H9 (cell line): ENCODE measurements at regions not wholly inside any gene's neighbourhood (a gene's known extent, or its start where the extent isn't known, plus 50 kb on each side); places are given as distances from the start of the nearest gene placed in this dataset.
"Not testable (repeated sequence)": the region's sequence is repeated elsewhere in the genome, so short reads cannot be mapped to it uniquely, and the experiment has no call there.

Experiments used
- DNase-seq: peaks from one replicate; pipeline ENCODE4 v3.0.0-alpha.2; 2017
- H2AFZ ChIP-seq: one replicate; pipeline ENCODE4 v1.6.1; 2013; ENCODE audit warnings: mild to moderate bottlenecking, low read length, control low read depth, moderate library complexity
- H2AK5ac ChIP-seq: 2 replicates; pipeline ENCODE4 v1.6.1; 2013; ENCODE audit warnings: low read length, control low read depth, mixed read lengths; ENCODE audit not compliant: insufficient read length
- H2BK120ac ChIP-seq: one replicate; pipeline ENCODE4 v1.6.1; 2013; ENCODE audit warnings: low read depth, mild to moderate bottlenecking, low read length, control low read depth, inconsistent platforms; ENCODE audit not compliant: poor library complexity, severe bottlenecking
- H2BK12ac ChIP-seq: 2 replicates; pipeline ENCODE4 v1.6.1; 2013; ENCODE audit warnings: low read length, control low read depth, mixed read lengths, low read depth; ENCODE audit not compliant: insufficient read length
- H2BK15ac ChIP-seq: 2 replicates; pipeline ENCODE4 v1.6.1; 2013; ENCODE audit warnings: low read depth, low read length, control low read depth
- H2BK20ac ChIP-seq: one replicate; pipeline ENCODE4 v1.6.1; 2013; ENCODE audit warnings: low read depth, mild to moderate bottlenecking, low read length, control low read depth, inconsistent platforms; ENCODE audit not compliant: poor library complexity, severe bottlenecking
- H2BK5ac ChIP-seq: 2 replicates; pipeline ENCODE4 v1.6.1; 2013; ENCODE audit warnings: low read length, control low read depth, mixed read lengths; ENCODE audit not compliant: insufficient read length
- H3K14ac ChIP-seq: 2 replicates; pipeline ENCODE4 v1.6.1; 2013; ENCODE audit warnings: low read length, control low read depth; ENCODE audit not compliant: insufficient read depth
- H3K18ac ChIP-seq: 2 replicates; pipeline ENCODE4 v1.6.1; 2013; ENCODE audit warnings: low read depth, mild to moderate bottlenecking, mixed read lengths, low read length, control low read depth; ENCODE audit not compliant: insufficient read length
- H3K23ac ChIP-seq: 2 replicates; pipeline ENCODE4 v1.6.1; 2013; ENCODE audit warnings: low read length, control low read depth, mixed read lengths, low read depth; ENCODE audit not compliant: insufficient read length
- H3K23me2 ChIP-seq: 2 replicates; pipeline ENCODE4 v1.6.1; 2013; ENCODE audit warnings: low read depth, mild to moderate bottlenecking, mixed read lengths, low read length, control low read depth; ENCODE audit not compliant: insufficient read length, poor library complexity, severe bottlenecking
- H3K27ac ChIP-seq: 2 replicates; pipeline ENCODE4 v1.5.1; 2013; ENCODE audit warnings: low read length, control low read depth, mixed read lengths, low read depth; ENCODE audit not compliant: insufficient read length
- H3K27me3 ChIP-seq: 2 replicates; pipeline ENCODE4 v1.6.1; 2013; ENCODE audit warnings: low read length, control low read depth, inconsistent platforms; ENCODE audit not compliant: insufficient read depth
- H3K4ac ChIP-seq: 2 replicates; pipeline ENCODE4 v1.6.1; 2013; ENCODE audit warnings: low read depth, mild to moderate bottlenecking, control low read depth, inconsistent platforms, low read length, moderate library complexity
- H3K4me1 ChIP-seq: 2 replicates; pipeline ENCODE4 v1.6.1; 2013; ENCODE audit warnings: low read length, control low read depth, inconsistent platforms; ENCODE audit not compliant: insufficient read depth
- H3K4me2 ChIP-seq: 2 replicates; pipeline ENCODE4 v1.6.1; 2013; ENCODE audit warnings: low read length, control low read depth, mixed read lengths; ENCODE audit not compliant: insufficient read length, insufficient read depth
- H3K56ac ChIP-seq: 2 replicates; pipeline ENCODE4 v1.6.1; 2013; ENCODE audit warnings: low read depth, mild to moderate bottlenecking, mixed read lengths, low read length, control low read depth; ENCODE audit not compliant: insufficient read length
- H3K79me1 ChIP-seq: 2 replicates; pipeline ENCODE4 v1.6.1; 2013; ENCODE audit warnings: low read depth, mild to moderate bottlenecking, moderate library complexity, low read length, control low read depth, inconsistent platforms; ENCODE audit not compliant: insufficient read depth, poor library complexity, severe bottlenecking
- H3K79me2 ChIP-seq: 2 replicates; pipeline ENCODE4 v1.6.1; 2013; ENCODE audit warnings: low read length, control low read depth, inconsistent platforms; ENCODE audit not compliant: insufficient read depth
- H3K9ac ChIP-seq: 2 replicates; pipeline ENCODE4 v1.6.1; 2013; ENCODE audit warnings: low read length, control low read depth, mixed read lengths; ENCODE audit not compliant: insufficient read length; ENCODE audit errors: extremely low read depth
- H3K9me3 ChIP-seq: one replicate; pipeline ENCODE4 v1.6.1; 2013; ENCODE audit warnings: low read depth, low read length, inconsistent platforms; ENCODE audit not compliant: control insufficient read depth
- H3T11ph ChIP-seq: one replicate; pipeline ENCODE4 v1.6.1; 2013; ENCODE audit warnings: mild to moderate bottlenecking, low read length, control low read depth, inconsistent platforms
- H4K20me1 ChIP-seq: one replicate; pipeline ENCODE4 v1.6.1; 2013; ENCODE audit not compliant: control insufficient read depth, insufficient read length, insufficient read depth
- H4K5ac ChIP-seq: 2 replicates; pipeline ENCODE4 v1.6.1; 2013; ENCODE audit warnings: low read depth, mild to moderate bottlenecking, mixed read lengths, low read length, control low read depth; ENCODE audit not compliant: insufficient read length
- H4K8ac ChIP-seq: replicated peaks from 2 replicates; pipeline ENCODE4 v1.6.1; 2013; ENCODE audit warnings: low read length, control low read depth, mixed read lengths, low read depth; ENCODE audit not compliant: insufficient read length
- H4K91ac ChIP-seq: 2 replicates; pipeline ENCODE4 v1.6.1; 2013; ENCODE audit warnings: low read depth, mild to moderate bottlenecking, moderate library complexity, mixed read lengths, low read length, control low read depth; ENCODE audit not compliant: insufficient read length
- H3K27ac Mint-ChIP-seq, 3 experiments: 2 replicates in 2 of 3; 3 replicates in 1 of 3; pipeline ENCODE4 v1.8.0; 2020 to 2021; ENCODE audit warnings: mixed read lengths in 3 of 3, mild to moderate bottlenecking in 1 of 3, moderate library complexity in 1 of 3
- H3K27me3 Mint-ChIP-seq: 2 replicates; pipeline ENCODE4 v1.8.0; 2021; ENCODE audit warnings: low read depth, mild to moderate bottlenecking, moderate library complexity, mixed read lengths
- H3K36me3 Mint-ChIP-seq, 3 experiments: 2 replicates in 2 of 3; 3 replicates in 1 of 3; pipeline ENCODE4 v1.8.0; 2020 to 2021; ENCODE audit warnings: low read depth in 3 of 3, mixed read lengths in 3 of 3; ENCODE audit not compliant: insufficient read depth in 1 of 3
- H3K4me1 Mint-ChIP-seq, 2 experiments: 2 replicates each; pipeline ENCODE4 v1.8.0; 2020; ENCODE audit warnings: mixed read lengths in 2 of 2
- H3K4me3 Mint-ChIP-seq, 2 experiments: 2 replicates in 1 of 2; 3 replicates in 1 of 2; pipeline ENCODE4 v1.8.0; 2020 to 2021; ENCODE audit warnings: mild to moderate bottlenecking in 2 of 2, mixed read lengths in 2 of 2, moderate library complexity in 1 of 2
- H3K9me3 Mint-ChIP-seq, 2 experiments: 2 replicates in 1 of 2; 3 replicates in 1 of 2; pipeline ENCODE4 v1.8.0; 2020; ENCODE audit warnings: mild to moderate bottlenecking in 2 of 2, mixed read lengths in 2 of 2, moderate library complexity in 1 of 2
- WGBS: extraction: QIAGEN DNeasy Blood & Tissue Kit; methylation state at CpG from one replicate; pipeline ENCODE4 v1.1.7; 2013; ENCODE audit warnings: missing lambda C conversion rate, low lambda C conversion rate, mixed read lengths; ENCODE audit not compliant: insufficient read length; ENCODE audit errors: extremely low coverage; 5-methylcytosine and 5-hydroxymethylcytosine counted together
- TF ChIP-seq, protein P1 (sequence below): fragments of 200-600 bp; sonication (generic); conservative IDR thresholded peaks from 3 replicates; pipeline ENCODE4 v1.8.0; 2021; ENCODE audit warnings: antibody characterized with exemption, mild to moderate bottlenecking

DNA sequence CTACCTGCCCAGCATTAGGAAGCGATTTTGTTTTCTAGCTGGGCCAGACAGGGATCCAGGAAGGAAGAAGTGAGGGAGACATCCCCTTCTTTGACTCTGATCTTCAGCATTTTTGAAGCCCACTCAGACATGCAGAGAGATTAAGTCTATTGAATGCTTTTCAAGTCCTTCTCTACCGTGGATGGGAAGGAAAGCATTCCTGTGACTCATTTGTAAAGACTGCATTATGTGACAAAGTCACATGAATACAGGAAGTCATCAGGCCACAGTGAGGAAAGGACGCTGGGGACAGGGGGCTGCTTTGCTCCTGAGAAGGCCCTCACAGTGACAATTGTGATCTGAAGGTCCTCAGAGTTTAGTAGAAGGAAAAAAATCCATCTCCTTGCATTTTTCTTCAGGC is 67.4 kb upstream of the GBA3 start:
- H2BK5ac ChIP-seq, result no peak overlapping the region
- H4K5ac ChIP-seq, result no peak overlapping the region
- H3K9ac ChIP-seq, result no peak overlapping the region
- H3K56ac ChIP-seq, result no peak overlapping the region
- no peaks in the 10 kb centered on the region for H3K9me3 ChIP-seq
- H3K36me3 Mint-ChIP-seq, result no peaks in the 10 kb centered on the region
- H3K27me3 Mint-ChIP-seq, result no peaks in the 10 kb centered on the region
- no peak overlapping the region for H2BK12ac ChIP-seq
- H3K4me1 ChIP-seq, result peaks cover 3% of the 10 kb centered on the region; the same call in 1 of the 2 replicates
- peak; percentile 37 for DNase-seq
- H4K8ac ChIP-seq, result no peak overlapping the region
- H3K23me2 ChIP-seq, result no peaks in the 10 kb centered on the region
- no peak overlapping the region for H3K18ac ChIP-seq
- H3K79me1 ChIP-seq, result no peaks in the 10 kb centered on the region
- H3K14ac ChIP-seq, result no peak overlapping the region
- H3K4me3 Mint-ChIP-seq, result no peak overlapping the region
- TF ChIP-seq, protein P1, sequence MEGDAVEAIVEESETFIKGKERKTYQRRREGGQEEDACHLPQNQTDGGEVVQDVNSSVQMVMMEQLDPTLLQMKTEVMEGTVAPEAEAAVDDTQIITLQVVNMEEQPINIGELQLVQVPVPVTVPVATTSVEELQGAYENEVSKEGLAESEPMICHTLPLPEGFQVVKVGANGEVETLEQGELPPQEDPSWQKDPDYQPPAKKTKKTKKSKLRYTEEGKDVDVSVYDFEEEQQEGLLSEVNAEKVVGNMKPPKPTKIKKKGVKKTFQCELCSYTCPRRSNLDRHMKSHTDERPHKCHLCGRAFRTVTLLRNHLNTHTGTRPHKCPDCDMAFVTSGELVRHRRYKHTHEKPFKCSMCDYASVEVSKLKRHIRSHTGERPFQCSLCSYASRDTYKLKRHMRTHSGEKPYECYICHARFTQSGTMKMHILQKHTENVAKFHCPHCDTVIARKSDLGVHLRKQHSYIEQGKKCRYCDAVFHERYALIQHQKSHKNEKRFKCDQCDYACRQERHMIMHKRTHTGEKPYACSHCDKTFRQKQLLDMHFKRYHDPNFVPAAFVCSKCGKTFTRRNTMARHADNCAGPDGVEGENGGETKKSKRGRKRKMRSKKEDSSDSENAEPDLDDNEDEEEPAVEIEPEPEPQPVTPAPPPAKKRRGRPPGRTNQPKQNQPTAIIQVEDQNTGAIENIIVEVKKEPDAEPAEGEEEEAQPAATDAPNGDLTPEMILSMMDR, result no peak
- no peak overlapping the region for H3K4ac ChIP-seq
- peaks cover 10 to 16% of the 10 kb centered on the region in 2 experiments for H3K4me1 Mint-ChIP-seq
- H3K79me2 ChIP-seq, result no peaks in the 10 kb centered on the region
- H3T11ph ChIP-seq, result no peak overlapping the region
- H2AFZ ChIP-seq, result no peak overlapping the region
- H4K91ac ChIP-seq, result no peak overlapping the region
- H3K4me2 ChIP-seq, result no peak overlapping the region
- no peak overlapping the region for H2AK5ac ChIP-seq
- H3K27me3 ChIP-seq, result no peaks in the 10 kb centered on the region
- no peaks in the 10 kb centered on the region for H4K20me1 ChIP-seq
- no peak overlapping the region; a peak in 1 of 7 replicates for H3K27ac Mint-ChIP-seq
- H3K27ac ChIP-seq, result no peak overlapping the region
- H3K9me3 Mint-ChIP-seq, result no peaks in the 10 kb centered on the region
- no CpG with 5 or more reads among the region's 3 CpGs for WGBS
- no peak overlapping the region for H2BK20ac ChIP-seq
- no peak overlapping the region for H2BK120ac ChIP-seq
- no peak overlapping the region for H2BK15ac ChIP-seq
- H3K23ac ChIP-seq, result no peak overlapping the region

DNA sequence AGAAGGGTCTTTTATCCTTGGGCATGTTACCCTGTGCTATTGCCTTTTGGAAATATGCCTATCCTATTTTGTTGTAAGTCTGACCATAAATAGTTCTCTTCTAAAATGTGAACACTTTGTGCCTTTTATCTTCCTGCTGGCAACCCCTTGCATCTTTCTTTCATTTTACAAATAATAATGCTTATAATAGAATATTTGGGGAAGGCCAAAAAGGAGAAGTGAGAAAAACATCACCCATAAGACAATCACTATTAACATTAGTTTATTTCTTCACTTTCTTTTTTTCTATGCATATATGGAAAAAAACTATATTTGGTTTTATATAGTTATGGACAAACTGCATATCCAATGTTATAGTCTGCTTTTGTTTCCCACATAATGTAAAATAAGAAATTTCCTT is 64.9 kb upstream of the GBA3 start:
- not testable (repeated sequence) for H3K4me1 ChIP-seq, H3K14ac ChIP-seq, H2AK5ac ChIP-seq, H3K79me2 ChIP-seq, H3K9ac ChIP-seq, H3K27me3 ChIP-seq, H3K27ac Mint-ChIP-seq, H4K91ac ChIP-seq, H3K4ac ChIP-seq, H2BK20ac ChIP-seq, H4K5ac ChIP-seq, H2BK120ac ChIP-seq, DNase-seq, H2BK5ac ChIP-seq, H3K23ac ChIP-seq, H3K56ac ChIP-seq, H3K79me1 ChIP-seq, H3K18ac ChIP-seq, H3K9me3 ChIP-seq, H3K4me3 Mint-ChIP-seq, H3K27me3 Mint-ChIP-seq, H3K27ac ChIP-seq, H3K4me2 ChIP-seq, H2BK15ac ChIP-seq, H4K20me1 ChIP-seq, H2AFZ ChIP-seq, H3K36me3 Mint-ChIP-seq, H3K23me2 ChIP-seq, H4K8ac ChIP-seq, H2BK12ac ChIP-seq, H3K9me3 Mint-ChIP-seq, H3T11ph ChIP-seq
- H3K4me1 Mint-ChIP-seq, result peaks cover 10 to 16% of the 10 kb centered on the region in 2 experiments
